ENCODE measurements at regions not wholly inside any gene's neighbourhood (a gene's known extent, or its start where the extent isn't known, plus 50 kb on each side); places are given as distances from the start of the nearest gene placed in this dataset.
"Not testable (repeated sequence)": the region's sequence is repeated elsewhere in the genome, so short reads cannot be mapped to it uniquely, and the experiment has no call there.

GRCh38 chr18:4527826-4528225, 72.7 kb upstream of the DLGAP1 start:
- intact Hi-C loops (cut with DNase I); H3K27me3 ChIP-seq (ENCODE audit: control insufficient read depth in 1 of 2, insufficient read depth in 2 of 2, low read length in 1 of 2); H3K9me3 ChIP-seq (ENCODE audit: control insufficient read depth, low read length); H3K27ac ChIP-seq (ENCODE audit: low read depth in 1 of 2, low read length in 2 of 2); H3K36me3 ChIP-seq (ENCODE audit: control insufficient read depth in 1 of 2, insufficient read depth in 2 of 2, low read length in 1 of 2); H3K4me1 ChIP-seq (ENCODE audit: control insufficient read depth in 1 of 2, insufficient read depth in 2 of 2, low read length in 2 of 2); DNase-seq; ATAC-seq (ENCODE audit: low FRiP score); H3K4me3 ChIP-seq (ENCODE audit: low read length in 2 of 2): not testable (repeated sequence)
- 55 to 58% methylated on average over 10 of the region's 10 CpGs for WGBS, 2 donors

DNA sequence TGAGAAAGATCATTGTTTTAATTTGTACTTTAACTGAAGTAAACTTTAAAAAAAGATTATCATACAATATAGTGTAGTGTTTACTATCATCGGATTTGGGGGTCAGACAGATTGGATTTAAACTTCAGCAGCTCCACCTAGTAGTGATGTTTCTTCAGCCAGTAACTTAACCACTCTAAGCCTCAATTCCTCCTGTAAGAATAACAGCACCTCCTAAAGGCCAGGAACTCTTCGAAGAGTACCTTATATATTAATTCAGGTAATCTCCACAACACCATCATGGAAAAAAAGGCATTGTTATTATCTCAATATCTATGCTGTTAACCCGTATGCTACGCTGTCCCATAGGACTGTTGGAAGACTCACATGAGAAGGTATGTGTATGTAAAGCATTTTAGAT, 69.0 kb upstream of the DLGAP1 start:
- 73 to 78% methylated on average over 4 of the region's 4 CpGs for WGBS, 2 donors
- Histone ChIP-seq H3K27ac (ENCODE audit: low read depth in 1 of 2, low read length in 2 of 2) (no peak overlapping the region), H3K4me3 (ENCODE audit: low read length in 2 of 2) (no peak overlapping the region), H3K36me3 (ENCODE audit: control insufficient read depth in 1 of 2, insufficient read depth in 2 of 2, low read length in 1 of 2) (no peaks in the 10 kb centered on the region), H3K9me3 (ENCODE audit: control insufficient read depth, low read length) (no peaks in the 10 kb centered on the region), H3K4me1 (ENCODE audit: control insufficient read depth in 1 of 2, insufficient read depth in 2 of 2, low read length in 2 of 2) (no peaks in the 10 kb centered on the region), H3K27me3 (ENCODE audit: control insufficient read depth in 1 of 2, insufficient read depth in 2 of 2, low read length in 1 of 2) (no peaks in the 10 kb centered on the region)
- ATAC-seq (ENCODE audit: low FRiP score) (no peak), DNase-seq (no peak)
- intact Hi-C loops (cut with DNase I) = no loop called here

GRCh38 chr18:4511166-4511565, 56.1 kb upstream of the DLGAP1 start:
- intact Hi-C loops (cut with DNase I) = no loop called here
- H3K9me3 ChIP-seq (ENCODE audit: control insufficient read depth, low read length) = no peaks in the 10 kb centered on the region
- 95% methylated on average over 6 of the region's 6 CpGs for WGBS, 2 donors
- no peak overlapping the region for H3K27ac ChIP-seq (ENCODE audit: low read depth in 1 of 2, low read length in 2 of 2)
- H3K36me3 ChIP-seq (ENCODE audit: control insufficient read depth in 1 of 2, insufficient read depth in 2 of 2, low read length in 1 of 2) = no peaks in the 10 kb centered on the region
- no peak overlapping the region for H3K4me3 ChIP-seq (ENCODE audit: low read length in 2 of 2)
- H3K27me3 ChIP-seq (ENCODE audit: control insufficient read depth in 1 of 2, insufficient read depth in 2 of 2, low read length in 1 of 2) = no peaks in the 10 kb centered on the region
- DNase-seq = no peak
- ATAC-seq (ENCODE audit: low FRiP score) = no peak
- H3K4me1 ChIP-seq (ENCODE audit: control insufficient read depth in 1 of 2, insufficient read depth in 2 of 2, low read length in 2 of 2) = no peaks in the 10 kb centered on the region

GRCh38 chr18:4510711-4511110, 55.6 kb upstream of the DLGAP1 start:
- ATAC-seq (ENCODE audit: low FRiP score) = peak; percentile 95
- no peaks in the 10 kb centered on the region for H3K27me3 ChIP-seq (ENCODE audit: control insufficient read depth in 1 of 2, insufficient read depth in 2 of 2, low read length in 1 of 2)
- H3K9me3 ChIP-seq (ENCODE audit: control insufficient read depth, low read length) = no peaks in the 10 kb centered on the region
- intact Hi-C loops (cut with DNase I) = no loop called here
- H3K4me3 ChIP-seq (ENCODE audit: low read length in 2 of 2) = no peak overlapping the region
- no peak overlapping the region for H3K27ac ChIP-seq (ENCODE audit: low read depth in 1 of 2, low read length in 2 of 2)
- WGBS, 2 donors = 92 to 98% methylated on average over 1 of the region's 1 CpG
- DNase-seq = no peak
- H3K4me1 ChIP-seq (ENCODE audit: control insufficient read depth in 1 of 2, insufficient read depth in 2 of 2, low read length in 2 of 2) = no peaks in the 10 kb centered on the region
- H3K36me3 ChIP-seq (ENCODE audit: control insufficient read depth in 1 of 2, insufficient read depth in 2 of 2, low read length in 1 of 2) = no peaks in the 10 kb centered on the region

DNA sequence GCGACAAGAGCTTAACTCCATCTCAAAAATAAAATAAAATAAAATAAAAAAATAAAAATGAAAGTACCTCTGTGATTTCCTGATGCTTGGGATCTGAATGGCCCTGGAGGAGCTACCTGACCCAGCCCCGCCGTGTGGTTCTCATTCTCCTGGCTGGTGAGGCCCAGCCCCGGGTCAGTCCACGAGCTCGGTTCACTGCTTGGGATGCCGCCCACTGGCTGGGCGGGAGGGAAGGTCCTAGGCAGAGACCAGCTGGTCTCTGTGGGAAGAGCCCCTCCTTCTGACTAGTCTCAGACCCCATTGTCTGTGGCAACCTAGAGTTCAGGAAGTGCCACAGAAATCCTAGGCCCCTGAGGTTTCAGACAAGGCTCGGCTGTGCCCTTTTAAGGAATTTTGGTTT, 55.1 kb upstream of the DLGAP1 start:
- no peak for ATAC-seq (ENCODE audit: low FRiP score)
- H3K9me3 ChIP-seq (ENCODE audit: control insufficient read depth, low read length) = no peaks in the 10 kb centered on the region
- intact Hi-C loops (cut with DNase I) = no loop called here
- no peak overlapping the region for H3K4me3 ChIP-seq (ENCODE audit: low read length in 2 of 2)
- no peaks in the 10 kb centered on the region for H3K27me3 ChIP-seq (ENCODE audit: control insufficient read depth in 1 of 2, insufficient read depth in 2 of 2, low read length in 1 of 2)
- no peak for DNase-seq
- no peaks in the 10 kb centered on the region for H3K36me3 ChIP-seq (ENCODE audit: control insufficient read depth in 1 of 2, insufficient read depth in 2 of 2, low read length in 1 of 2)
- H3K4me1 ChIP-seq (ENCODE audit: control insufficient read depth in 1 of 2, insufficient read depth in 2 of 2, low read length in 2 of 2) = no peaks in the 10 kb centered on the region
- no peak overlapping the region for H3K27ac ChIP-seq (ENCODE audit: low read depth in 1 of 2, low read length in 2 of 2)
- WGBS, 2 donors = 93% methylated on average over 9 of the region's 9 CpGs

All from aorta (tissue), 5 donors.